ENCODE measurements at regions not wholly inside any gene's neighbourhood (a gene's known extent, or its start where the extent isn't known, plus 50 kb on each side); places are given as distances from the start of the nearest gene placed in this dataset.

DNA sequence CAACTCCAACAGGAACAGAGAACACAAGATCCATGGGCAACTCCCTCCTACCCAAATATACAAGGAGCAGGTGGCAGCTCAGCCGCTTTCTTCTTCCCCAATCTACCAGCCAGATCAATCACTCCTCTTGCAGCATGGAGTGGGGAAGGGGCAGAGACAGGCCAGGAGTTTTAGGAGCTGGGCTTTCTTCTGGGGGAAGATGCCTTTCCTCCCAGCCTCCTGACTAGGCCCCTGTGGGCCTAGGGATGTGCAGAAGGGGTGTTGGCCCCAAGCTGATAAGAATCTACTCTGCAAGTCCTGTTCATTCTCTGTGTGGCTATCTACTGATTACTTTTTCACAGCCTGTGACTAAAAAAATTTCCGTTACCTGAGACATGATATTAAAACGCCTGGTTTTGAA is 189.0 kb downstream of the BCAS1 start:
- DNase-seq: no peak
- 91% methylated on average over 3 of the region's 3 CpGs for WGBS (ENCODE audit: insufficient coverage, low coverage, low lambda C conversion rate, missing lambda C conversion rate)
- Histone ChIP-seq H3K9me3 (no peaks in the 10 kb centered on the region), H3K4me3 (no peak overlapping the region), H3K36me3 (no peaks in the 10 kb centered on the region), H3K27ac (no peak overlapping the region), H3K27me3 (no peaks in the 10 kb centered on the region), H3K4me1 (peaks cover 0 to 13% (median 3%) of the 10 kb centered on the region in 4 donors)
- ATAC-seq: no peak
- TF ChIP-seq, protein P1, sequence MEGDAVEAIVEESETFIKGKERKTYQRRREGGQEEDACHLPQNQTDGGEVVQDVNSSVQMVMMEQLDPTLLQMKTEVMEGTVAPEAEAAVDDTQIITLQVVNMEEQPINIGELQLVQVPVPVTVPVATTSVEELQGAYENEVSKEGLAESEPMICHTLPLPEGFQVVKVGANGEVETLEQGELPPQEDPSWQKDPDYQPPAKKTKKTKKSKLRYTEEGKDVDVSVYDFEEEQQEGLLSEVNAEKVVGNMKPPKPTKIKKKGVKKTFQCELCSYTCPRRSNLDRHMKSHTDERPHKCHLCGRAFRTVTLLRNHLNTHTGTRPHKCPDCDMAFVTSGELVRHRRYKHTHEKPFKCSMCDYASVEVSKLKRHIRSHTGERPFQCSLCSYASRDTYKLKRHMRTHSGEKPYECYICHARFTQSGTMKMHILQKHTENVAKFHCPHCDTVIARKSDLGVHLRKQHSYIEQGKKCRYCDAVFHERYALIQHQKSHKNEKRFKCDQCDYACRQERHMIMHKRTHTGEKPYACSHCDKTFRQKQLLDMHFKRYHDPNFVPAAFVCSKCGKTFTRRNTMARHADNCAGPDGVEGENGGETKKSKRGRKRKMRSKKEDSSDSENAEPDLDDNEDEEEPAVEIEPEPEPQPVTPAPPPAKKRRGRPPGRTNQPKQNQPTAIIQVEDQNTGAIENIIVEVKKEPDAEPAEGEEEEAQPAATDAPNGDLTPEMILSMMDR (IDR thresholded peaks at IDR 0.05): no peak
- no peak for TF ChIP-seq POLR2A (IDR thresholded peaks at IDR 0.05)
- intact Hi-C loops (cut with DNase I): no loop called here

DNA sequence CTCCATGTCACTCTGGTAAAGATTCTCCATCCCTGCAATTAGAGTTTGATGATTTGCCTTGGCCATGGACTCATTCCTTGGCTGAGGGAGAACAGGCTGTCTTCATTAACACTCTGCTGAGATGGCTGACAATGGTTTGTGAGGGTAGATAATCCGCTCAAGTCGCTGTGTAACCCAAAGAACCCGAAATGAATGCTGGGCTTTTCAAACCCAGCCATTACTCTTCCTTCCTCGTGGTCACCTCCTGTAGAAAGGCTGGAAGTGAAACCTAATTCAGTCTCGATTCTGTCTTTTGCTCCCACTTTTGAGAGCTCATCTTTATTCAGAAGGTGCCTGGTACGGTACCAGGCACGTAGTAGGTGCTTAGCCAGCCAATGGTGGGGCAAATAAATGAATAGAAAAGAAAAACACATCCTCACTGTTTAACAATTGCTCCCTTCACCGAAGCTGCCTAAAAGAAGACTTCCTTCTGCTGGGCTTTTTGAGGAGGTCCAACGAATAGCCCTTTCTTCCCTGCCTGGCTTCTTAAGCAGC is 190.2 kb downstream of the BCAS1 start:
- Histone ChIP-seq H3K36me3 (no peaks in the 10 kb centered on the region), H3K27ac (no peak overlapping the region), H3K4me1 (peaks cover 0 to 13% (median 3%) of the 10 kb centered on the region in 4 donors), H3K4me3 (no peak overlapping the region), H3K27me3 (no peaks in the 10 kb centered on the region), H3K9me3 (no peaks in the 10 kb centered on the region)
- WGBS (ENCODE audit: insufficient coverage, low coverage, low lambda C conversion rate, missing lambda C conversion rate): 69% methylated on average over 9 of the region's 9 CpGs
- DNase-seq: no peak
- ATAC-seq: no peak
- intact Hi-C loops (cut with DNase I): no loop called here
- no peak for TF ChIP-seq POLR2A (IDR thresholded peaks at IDR 0.05)
- TF ChIP-seq, protein P1 (IDR thresholded peaks at IDR 0.05): no peak

DNA sequence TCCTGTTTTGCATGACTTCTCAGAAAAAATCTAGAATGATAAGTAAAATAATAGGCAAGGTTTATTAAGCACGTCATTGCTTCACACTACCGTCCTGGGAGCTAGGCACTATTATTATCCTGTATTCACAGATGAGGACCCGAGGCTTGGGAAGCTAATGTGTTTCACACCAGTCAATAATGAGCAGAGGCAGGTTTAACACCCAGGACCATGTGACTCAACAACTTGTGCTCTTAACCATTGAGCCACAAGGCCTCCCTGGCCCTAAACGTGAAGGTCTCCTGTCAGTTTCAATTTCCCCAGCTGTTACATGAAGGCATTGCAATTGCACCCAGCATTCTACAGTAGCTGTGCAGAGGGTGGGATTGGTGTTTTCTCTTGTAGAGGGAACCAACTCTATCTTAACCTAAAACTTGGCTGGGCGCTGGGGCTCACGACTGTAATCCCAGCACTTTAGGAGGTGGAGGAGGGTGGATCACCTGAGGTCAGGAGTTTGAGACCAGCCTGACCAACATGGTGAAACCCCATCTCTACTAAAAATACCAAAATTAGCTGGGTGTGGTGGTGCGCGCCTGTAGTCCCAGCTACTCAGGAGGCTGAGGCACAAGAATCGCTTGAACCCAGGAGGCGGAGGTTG is 191.2 kb downstream of the BCAS1 start:
- peak in 3 of 4 donors; percentile 22 to 49 (median 32) for ATAC-seq
- WGBS (ENCODE audit: insufficient coverage, low coverage, low lambda C conversion rate, missing lambda C conversion rate): 57% methylated on average over 8 of the region's 10 CpGs
- no peaks in the 10 kb centered on the region for H3K27me3 ChIP-seq
- no peaks in the 10 kb centered on the region for H3K36me3 ChIP-seq
- H3K27ac ChIP-seq: peak overlapping the region; percentile 20 to 67 (median 57)
- no peaks in the 10 kb centered on the region for H3K9me3 ChIP-seq
- peak overlapping the region in 1 of 3 donors; percentile 31 for H3K4me3 ChIP-seq
- no peak for TF ChIP-seq POLR2A (IDR thresholded peaks at IDR 0.05)
- TF ChIP-seq, protein P1 (IDR thresholded peaks at IDR 0.05): no peak
- peaks cover 0 to 13% (median 3%) of the 10 kb centered on the region in 4 donors for H3K4me1 ChIP-seq
- no peak for DNase-seq
- intact Hi-C loops (cut with DNase I): no loop called here

DNA sequence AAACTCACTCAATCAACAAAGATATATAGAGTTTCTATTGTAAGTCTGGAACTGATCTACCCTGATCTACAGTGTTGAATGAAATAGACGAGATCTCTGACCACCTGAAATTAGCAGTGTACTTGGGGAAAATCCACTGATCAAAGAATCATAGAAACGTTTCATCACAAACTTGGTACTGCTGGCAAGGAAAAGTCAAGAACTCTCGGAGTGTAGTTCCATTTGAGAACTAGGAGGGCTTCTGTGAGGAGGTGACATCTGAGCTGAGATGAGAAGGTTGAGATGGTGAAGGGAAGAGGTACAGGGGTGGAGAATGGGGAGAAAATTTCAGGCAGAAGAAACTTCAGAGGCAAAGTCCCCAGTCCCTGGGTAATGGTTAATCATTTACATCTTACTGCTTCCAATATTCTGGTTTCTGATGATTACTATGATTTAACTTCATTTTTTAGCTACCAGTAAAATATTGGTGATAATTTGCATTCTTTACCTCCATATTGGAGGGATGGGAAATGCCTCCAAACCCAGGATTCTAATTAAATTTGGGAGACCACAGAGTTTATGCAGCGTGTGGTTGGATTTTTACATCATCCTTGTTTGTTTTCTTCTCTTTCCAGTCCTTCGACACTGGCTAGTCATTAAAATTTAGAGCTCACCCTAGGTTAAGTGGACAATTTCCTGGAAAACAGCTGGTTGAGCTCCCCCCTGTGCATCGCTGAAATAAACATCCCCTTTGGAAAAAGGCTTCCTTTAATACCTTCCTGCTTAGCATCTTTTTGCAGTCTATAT is 191.9 kb downstream of the BCAS1 start:
- no peaks in the 10 kb centered on the region for H3K36me3 ChIP-seq
- 20% methylated on average over 6 of the region's 6 CpGs for WGBS (ENCODE audit: insufficient coverage, low coverage, low lambda C conversion rate, missing lambda C conversion rate)
- no peaks in the 10 kb centered on the region for H3K9me3 ChIP-seq
- no peaks in the 10 kb centered on the region for H3K27me3 ChIP-seq
- no peak for TF ChIP-seq POLR2A (IDR thresholded peaks at IDR 0.05)
- TF ChIP-seq, protein P1 (IDR thresholded peaks at IDR 0.05): no peak
- no peak for DNase-seq
- H3K4me3 ChIP-seq: peak overlapping the region in 1 of 3 donors; percentile 31
- peaks cover 0 to 13% (median 3%) of the 10 kb centered on the region in 4 donors for H3K4me1 ChIP-seq
- peak; percentile 78 to 86 (median 82) for ATAC-seq
- intact Hi-C loops (cut with DNase I): no loop called here
- H3K27ac ChIP-seq: peak overlapping the region; percentile 20 to 67 (median 57)

Measured in right lobe of liver (tissue), 6 donors.